ENCODE measurements at regions not wholly inside any gene's neighbourhood (a gene's known extent, or its start where the extent isn't known, plus 50 kb on each side); places are given as distances from the start of the nearest gene placed in this dataset.

DNA sequence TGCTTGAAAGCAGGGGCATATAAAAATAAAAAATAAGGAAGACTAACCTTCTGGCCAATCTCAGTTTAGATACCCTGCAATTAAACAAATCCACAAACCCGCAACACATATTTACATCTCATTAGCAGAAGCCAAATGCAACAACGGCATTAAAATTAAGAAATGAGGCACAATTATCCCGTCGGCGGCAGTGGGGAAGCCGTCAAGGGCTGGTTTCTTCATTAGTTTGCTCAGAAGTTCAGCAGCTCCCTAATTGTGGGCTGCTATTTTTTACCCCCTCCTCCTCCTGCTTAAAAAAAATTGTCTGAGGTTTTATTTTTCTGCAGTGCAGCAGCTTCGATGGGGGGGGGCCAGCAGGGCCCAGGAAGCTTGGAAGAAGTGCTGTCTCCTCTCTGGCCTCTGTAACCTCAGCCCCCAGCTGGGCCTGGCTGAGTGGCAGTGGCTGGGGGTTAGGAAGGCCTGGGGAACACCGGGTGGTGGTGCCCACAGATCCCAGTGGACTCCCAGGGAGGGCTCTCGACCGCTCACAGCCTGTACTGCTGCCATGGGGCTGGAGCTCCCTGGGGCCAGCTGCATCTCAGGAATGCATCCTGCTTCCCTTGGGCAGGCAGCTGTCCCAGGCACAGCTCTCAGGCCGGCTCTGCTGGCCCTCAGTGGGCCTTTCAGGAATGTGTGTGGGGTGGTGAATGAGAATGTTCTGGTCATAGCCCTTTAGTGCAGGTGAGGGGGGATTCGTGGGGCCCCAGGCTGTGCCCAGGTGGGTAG, 148.7 kb upstream of the B3GAT1 start:
- no peak for TF ChIP-seq CTCF (IDR thresholded peaks at IDR 0.05)
- no peak for TF ChIP-seq POLR2A (IDR thresholded peaks at IDR 0.05)

Data from lower leg skin (tissue), 3 donors.